H1 (cell line): ENCODE measurements at regions not wholly inside any gene's neighbourhood (a gene's known extent, or its start where the extent isn't known, plus 50 kb on each side); places are given as distances from the start of the nearest gene placed in this dataset.

Experiments
- CTCF ChIA-PET: fragments of 300-600 bp; sonication (Branson Sonifier 250); formaldehyde crosslinking; loops from one replicate; lab custom pipeline; 2021; ENCODE audit not compliant: partially characterized antibody; lab: Charles Lee
- POLR2A ChIA-PET: fragments of 300-600 bp; sonication (Branson Sonifier 250); formaldehyde crosslinking; loops from one replicate; lab custom pipeline; 2021; ENCODE audit warnings: inconsistent platforms; ENCODE audit not compliant: partially characterized antibody; lab: Charles Lee
- DNase-seq, 2 experiments: peaks; one replicate each; pipeline versions ENCODE4 v3.0.0 to v3.0.0-alpha.2; 2010 to 2022; ENCODE audit warnings: low spot score in 2 of 2, low read depth in 1 of 2, mixed read lengths in 1 of 2
- FAIRE-seq: peaks from 2 replicates; lab custom pipeline; 2011; peaks lifted over from hg19 to GRCh38; lab: Jason Lieb, UNC
- H2AFZ ChIP-seq: 2 replicates; pipeline ENCODE4 v1.8.1; 2012; ENCODE audit warnings: low read length, inconsistent platforms
- H2AK5ac ChIP-seq: 2 replicates; pipeline ENCODE4 v1.6.1; 2013; ENCODE audit warnings: low read depth, low read length
- H2BK120ac ChIP-seq: replicated peaks from 2 replicates; pipeline ENCODE3; 2013; ENCODE audit warnings: low read depth, low read length, inconsistent platforms
- H2BK12ac ChIP-seq: 2 replicates; pipeline ENCODE4 v1.6.1; 2013; ENCODE audit warnings: low read depth, low read length
- H2BK15ac ChIP-seq: 2 replicates; pipeline ENCODE4 v1.6.1; 2013; ENCODE audit warnings: low read length
- H2BK20ac ChIP-seq: 2 replicates; pipeline ENCODE4 v1.6.1; 2013; ENCODE audit warnings: low read length
- H2BK5ac ChIP-seq: 2 replicates; pipeline ENCODE4 v1.6.1; 2013; ENCODE audit warnings: low read depth, low read length
- H3K14ac ChIP-seq: 2 replicates; pipeline ENCODE4 v1.6.1; 2013; ENCODE audit warnings: inconsistent platforms; ENCODE audit not compliant: insufficient read length
- H3K18ac ChIP-seq: 2 replicates; pipeline ENCODE4 v1.6.1; 2013; ENCODE audit warnings: low read length; ENCODE audit errors: extremely low read depth
- H3K23ac ChIP-seq: 2 replicates; pipeline ENCODE4 v1.6.1; 2013; ENCODE audit warnings: inconsistent platforms; ENCODE audit not compliant: insufficient read length
- H3K23me2 ChIP-seq: 2 replicates; pipeline ENCODE4 v1.6.1; 2013; ENCODE audit warnings: low read depth, low read length
- H3K27ac ChIP-seq: 2 replicates; pipeline ENCODE4 v1.6.1; 2011; ENCODE audit warnings: low read depth, low read length, inconsistent platforms
- H3K27me3 ChIP-seq, 4 experiments: replicated peaks in 1 of 4; 1 replicate in 1 of 4; 2 replicates in 3 of 4; pipeline versions ENCODE4 v1.6.1 to v1.8.1; 2011 to 2013; ENCODE audit warnings: low read length in 3 of 4, mild to moderate bottlenecking in 3 of 4, inconsistent platforms in 2 of 4, mixed read lengths in 2 of 4, moderate library complexity in 1 of 4; ENCODE audit not compliant: control insufficient read depth in 3 of 4, insufficient read depth in 3 of 4; ENCODE audit errors: extremely low read depth in 1 of 4
- H3K36me3 ChIP-seq, 4 experiments: 2 replicates each; pipeline versions ENCODE4 v1.6.1 to v1.8.1; 2011 to 2013; ENCODE audit warnings: mild to moderate bottlenecking in 4 of 4, low read length in 3 of 4, moderate library complexity in 2 of 4, control low read depth in 1 of 4, inconsistent platforms in 1 of 4; ENCODE audit not compliant: insufficient read depth in 4 of 4, control insufficient read depth in 2 of 4
- H3K4ac ChIP-seq: replicated peaks from 2 replicates; pipeline ENCODE3; 2013; ENCODE audit warnings: low read length, low read depth, mixed read lengths, inconsistent platforms; ENCODE audit not compliant: insufficient read length
- H3K4me1 ChIP-seq, 4 experiments: replicated peaks in 1 of 4; 1 replicate in 1 of 4; 2 replicates in 3 of 4; pipeline versions ENCODE4 v1.6.1 to v1.8.1; 2011 to 2013; ENCODE audit warnings: low read length in 3 of 4, inconsistent platforms in 2 of 4, mixed read lengths in 1 of 4; ENCODE audit not compliant: insufficient read depth in 4 of 4, control insufficient read depth in 3 of 4
- H3K4me2 ChIP-seq, 2 experiments: 2 replicates each; pipeline versions ENCODE4 v1.6.1 to v1.8.1; 2011 to 2013; ENCODE audit warnings: low read depth in 2 of 2, low read length in 2 of 2, control low read depth in 1 of 2, inconsistent platforms in 1 of 2, mild to moderate bottlenecking in 1 of 2; ENCODE audit not compliant: insufficient read depth in 1 of 2
- H3K4me3 ChIP-seq, 4 experiments: fragments of 200-600, 300-600 bp in 1 of 4; sonication (generic), shearing (Covaris generic), sonication (Bioruptor Twin) in 1 of 4; 2 replicates each; pipeline versions ENCODE4 v1.5.1 to v1.8.1; 2011 to 2016; ENCODE audit warnings: low read length in 4 of 4, low read depth in 3 of 4, control low read depth in 2 of 4, inconsistent platforms in 2 of 4, mild to moderate bottlenecking in 2 of 4, mixed read lengths in 1 of 4, moderate library complexity in 1 of 4; ENCODE audit not compliant: insufficient read depth in 2 of 4; ENCODE audit errors: extremely low read depth in 1 of 4
- H3K56ac ChIP-seq: replicated peaks from 2 replicates; pipeline ENCODE3; 2013; ENCODE audit warnings: low read depth, mild to moderate bottlenecking, mixed read lengths, low read length, inconsistent platforms; ENCODE audit not compliant: insufficient read length
- H3K79me1 ChIP-seq: 2 replicates; pipeline ENCODE4 v1.6.1; 2013; ENCODE audit warnings: low read depth, low read length, control low read depth
- H3K79me2 ChIP-seq, 2 experiments: 2 replicates each; pipeline versions ENCODE4 v1.6.1 to v1.8.1; 2012 to 2013; ENCODE audit warnings: low read length in 2 of 2, mild to moderate bottlenecking in 2 of 2, inconsistent platforms in 1 of 2; ENCODE audit not compliant: insufficient read depth in 2 of 2, control insufficient read depth in 1 of 2
- H3K9ac ChIP-seq, 4 experiments: replicated peaks in 1 of 4; 1 replicate in 1 of 4; 2 replicates in 3 of 4; pipeline versions ENCODE4 v1.6.1 to v1.8.1; 2011 to 2013; ENCODE audit warnings: low read depth in 3 of 4, low read length in 3 of 4, control low read depth in 2 of 4, mild to moderate bottlenecking in 2 of 4, moderate library complexity in 2 of 4, inconsistent platforms in 1 of 4; ENCODE audit errors: extremely low read depth in 1 of 4
- H3K9me3 ChIP-seq, 2 experiments: 2 replicates each; pipeline versions ENCODE4 v1.6.1 to v1.8.1; 2012 to 2013; ENCODE audit warnings: mild to moderate bottlenecking in 2 of 2, moderate library complexity in 2 of 2, control low read depth in 1 of 2, inconsistent platforms in 1 of 2, low read depth in 1 of 2, low read length in 1 of 2, mixed read lengths in 1 of 2; ENCODE audit not compliant: insufficient read depth in 2 of 2
- H4K20me1 ChIP-seq, 2 experiments: replicated peaks in 1 of 2; 2 replicates each; pipeline versions ENCODE3 to v1.8.1; 2011 to 2013; ENCODE audit warnings: inconsistent platforms in 2 of 2, low read length in 2 of 2, mild to moderate bottlenecking in 1 of 2; ENCODE audit not compliant: insufficient read depth in 2 of 2, control insufficient read depth in 1 of 2
- H4K5ac ChIP-seq: 2 replicates; pipeline ENCODE4 v1.6.1; 2013; ENCODE audit warnings: low read length, low read depth, mixed read lengths, inconsistent platforms; ENCODE audit not compliant: insufficient read length
- H4K8ac ChIP-seq: 2 replicates; pipeline ENCODE4 v1.8.0; 2013; ENCODE audit warnings: mild to moderate bottlenecking, moderate library complexity, low read length, inconsistent platforms; ENCODE audit not compliant: insufficient read depth; ENCODE audit errors: extremely low read depth
- H4K91ac ChIP-seq: replicated peaks from 2 replicates; pipeline ENCODE3; 2013; ENCODE audit warnings: low read length, mixed read lengths, inconsistent platforms; ENCODE audit not compliant: insufficient read length
- BCL11A ChIP-seq, 2 experiments: IDR thresholded peaks; one replicate each; pipeline ENCODE4 v1.6.1; 2011; ENCODE audit warnings: low read depth in 2 of 2, low read length in 2 of 2, mild to moderate bottlenecking in 2 of 2
- CHD1 ChIP-seq: IDR thresholded peaks from 2 replicates; pipeline ENCODE4 v1.6.1; 2012; ENCODE audit warnings: low read depth, low read length, improper control_type of control experiment
- CREB1 ChIP-seq: IDR thresholded peaks from 2 replicates; pipeline ENCODE4 v1.6.1; 2012; ENCODE audit warnings: inconsistent platforms
- HDAC6 ChIP-seq: IDR thresholded peaks from one replicate; pipeline ENCODE4 v1.7.1; 2012; ENCODE audit warnings: low read depth, mild to moderate bottlenecking, inconsistent platforms, low read length, moderate library complexity
- KDM1A ChIP-seq: fragments of 200-600, 300-600 bp; sonication (generic); IDR thresholded peaks from 2 replicates; pipeline ENCODE4 v1.7.1; 2016; ENCODE audit warnings: mild to moderate bottlenecking, low read length, borderline replicate concordance
- KDM4A ChIP-seq: IDR thresholded peaks from one replicate; pipeline ENCODE4 v1.7.1; 2012; ENCODE audit warnings: low read depth, mild to moderate bottlenecking, moderate library complexity, low read length, inconsistent platforms; ENCODE audit not compliant: severe bottlenecking
- POLR2AphosphoS5 ChIP-seq: IDR thresholded peaks from 2 replicates; pipeline ENCODE4 v1.6.1; 2011; ENCODE audit warnings: low read depth, low read length
- SAP30 ChIP-seq: fragments of 300-600 bp; sonication (generic); IDR thresholded peaks from 2 replicates; pipeline ENCODE4 v1.7.1; 2012; ENCODE audit warnings: low read length, moderate library complexity, mild to moderate bottlenecking, inconsistent platforms; ENCODE audit not compliant: insufficient read depth, insufficient replicate concordance
- SIX5 ChIP-seq: IDR thresholded peaks from 2 replicates; pipeline ENCODE4 v1.6.1; 2011; ENCODE audit warnings: mild to moderate bottlenecking, low read depth, low read length
- TCF12 ChIP-seq: IDR thresholded peaks from 2 replicates; pipeline ENCODE4 v1.6.1; 2011; ENCODE audit warnings: low read depth, mild to moderate bottlenecking, low read length
- WGBS, 2 experiments: shearing (Covaris generic) in 1 of 2; methylation state at CpG; one replicate each; pipeline versions ENCODE4 v1.1.6 to v1.1.7; 2013 to 2015; ENCODE audit warnings: low lambda C conversion rate in 2 of 2, mixed read lengths in 2 of 2, inconsistent platforms in 1 of 2, low coverage in 1 of 2, missing lambda C conversion rate in 1 of 2; ENCODE audit not compliant: insufficient replicate concordance in 2 of 2, insufficient coverage in 1 of 2, insufficient read length in 1 of 2; ENCODE audit errors: extremely low coverage in 1 of 2, missing lambda C conversion rate in 1 of 2; 5-methylcytosine and 5-hydroxymethylcytosine counted together

- H3K27ac ChIP-seq: no peak overlapping the region
- no peak overlapping the region for H3K4ac ChIP-seq
- no peaks in the 10 kb centered on the region for H4K20me1 ChIP-seq
- no peaks in the 10 kb centered on the region for H3K79me2 ChIP-seq
- H3K36me3 ChIP-seq: no peaks in the 10 kb centered on the region
- POLR2A ChIA-PET: interaction anchor here (0.5 kb wide), 1 partner anchor 41 kb away, joined by 4 read pairs; no protein-coding TSS in a partner anchor
- H3K23me2 ChIP-seq: no peaks in the 10 kb centered on the region
- H3K9ac ChIP-seq: no peak overlapping the region
- H3K79me1 ChIP-seq: no peaks in the 10 kb centered on the region
- no peak overlapping the region for H2BK120ac ChIP-seq
- TF ChIP-seq SIX5: no peak
- TF ChIP-seq KDM4A: no peak
- TF ChIP-seq POLR2AphosphoS5: no peak
- TF ChIP-seq CHD1: no peak
- no peak for TF ChIP-seq HDAC6
- no peak for TF ChIP-seq BCL11A (IDR thresholded peaks at IDR 0.05; ENCODE audit: low read depth in 2 of 2, low read length in 2 of 2)
- TF ChIP-seq SAP30: no peak
- no peak for TF ChIP-seq CREB1
- TF ChIP-seq KDM1A: no peak
- TF ChIP-seq TCF12: no peak
- H2BK5ac ChIP-seq: peak overlapping the region; percentile 52; the same call in 1 of the 2 replicates
- no peak overlapping the region for H3K4me3 ChIP-seq
- FAIRE-seq (no peak), DNase-seq (no peak)
- H3K4me1 ChIP-seq: peaks cover 0 to 10% (median 5%) of the 10 kb centered on the region in 4 experiments; a peak in 6 of 7 replicates
- H2BK20ac ChIP-seq: no peak overlapping the region
- no peak overlapping the region for H4K8ac ChIP-seq
- no peak overlapping the region for H2BK12ac ChIP-seq
- no peak overlapping the region for H2AK5ac ChIP-seq
- H3K14ac ChIP-seq: no peak overlapping the region
- H4K91ac ChIP-seq: no peak overlapping the region
- H3K23ac ChIP-seq: no peak overlapping the region
- 89% methylated on average over 12 of the region's 16 CpGs; no CpG with 5 or more reads in 1 of the 2 experiments for WGBS, 2 experiments
- CTCF ChIA-PET: interaction anchor here (0.7 to 1.0 kb wide), 6 partner anchors 10 to 251 kb away, joined by 3 to 4 read pairs (median 3); no protein-coding TSS in a partner anchor
- no peaks in the 10 kb centered on the region for H3K27me3 ChIP-seq
- H4K5ac ChIP-seq: no peak overlapping the region
- no peaks in the 10 kb centered on the region for H3K9me3 ChIP-seq
- no peak overlapping the region for H2BK15ac ChIP-seq
- H2AFZ ChIP-seq: no peak overlapping the region
- no peak overlapping the region for H3K56ac ChIP-seq
- H3K18ac ChIP-seq: no peak overlapping the region
- H3K4me2 ChIP-seq: no peak overlapping the region
Observed at GRCh38 chr1:29451368-29451892, 215.1 kb downstream of the PTPRU start.
